ENCODE measurements at regions not wholly inside any gene's neighbourhood (a gene's known extent, or its start where the extent isn't known, plus 50 kb on each side); places are given as distances from the start of the nearest gene placed in this dataset.

DNA sequence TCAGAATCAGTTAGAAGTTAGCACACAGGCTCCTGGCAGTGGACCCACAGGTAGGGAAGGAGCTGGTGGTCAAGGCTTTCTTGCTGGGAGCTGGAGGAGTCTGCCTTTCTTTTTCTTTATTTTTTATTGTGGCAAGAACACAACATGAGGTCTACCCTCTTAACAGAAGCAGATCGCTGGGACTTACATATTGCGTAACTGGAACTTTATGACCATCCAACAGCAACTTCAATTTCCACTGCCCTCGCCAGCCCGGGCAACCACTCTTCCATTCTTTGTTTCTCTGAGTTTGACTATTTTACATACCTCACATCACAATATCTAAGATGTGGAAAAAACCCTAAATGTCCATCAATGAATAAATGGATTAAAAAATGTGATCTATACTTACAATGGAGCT, 147.8 kb upstream of the AJAP1 start:
- BruUV-seq (replicated peaks) = no TSS peak

GRCh38 chr1:4509206-4509605, 145.2 kb upstream of the AJAP1 start:
- TF ChIP-seq CTCF (IDR thresholded peaks at IDR 0.05; ENCODE audit: unreplicated experiment) = no peak
- no peaks in the 10 kb centered on the region for H3K36me3 Mint-ChIP-seq (ENCODE audit: insufficient read depth, unreplicated experiment)
- ChIA-PET POLR2A (no interaction called here), CTCF (interaction anchor here (0.5 to 0.6 kb wide), 3 partner anchors 36 to 994 kb away, joined by 3 to 4 read pairs (median 3); no protein-coding TSS in a partner anchor)
- no peaks in the 10 kb centered on the region for H3K27me3 Mint-ChIP-seq (ENCODE audit: insufficient read depth, unreplicated experiment)
- no peak overlapping the region for H3K27ac Mint-ChIP-seq (ENCODE audit: low read depth, unreplicated experiment)
- peaks cover 23% of the 10 kb centered on the region for H3K9me3 Mint-ChIP-seq (ENCODE audit: unreplicated experiment)
- DNase-seq (ENCODE audit: unreplicated experiment) = no peak
- no peaks in the 10 kb centered on the region for H3K4me1 Mint-ChIP-seq (ENCODE audit: insufficient read depth, unreplicated experiment)
- no TSS peak for BruUV-seq (replicated peaks)
- H3K4me3 Mint-ChIP-seq (ENCODE audit: unreplicated experiment) = no peak overlapping the region
- intact Hi-C loops (cut with micrococcal nuclease) = no loop called here

More for the DNA sequence above, 147.8 kb upstream of the AJAP1 start:
- Mint-ChIP-seq H3K4me3 (ENCODE audit: unreplicated experiment) (no peak overlapping the region), H3K27me3 (ENCODE audit: insufficient read depth, unreplicated experiment) (no peaks in the 10 kb centered on the region), H3K36me3 (ENCODE audit: insufficient read depth, unreplicated experiment) (no peaks in the 10 kb centered on the region), H3K27ac (ENCODE audit: low read depth, unreplicated experiment) (no peak overlapping the region), H3K9me3 (ENCODE audit: unreplicated experiment) (peaks cover 40% of the 10 kb centered on the region), H3K4me1 (ENCODE audit: insufficient read depth, unreplicated experiment) (no peaks in the 10 kb centered on the region)
- CTCF ChIA-PET = interaction anchor here (1.2 kb wide), 1 partner anchor 19 kb away, joined by 3 read pairs; no protein-coding TSS in a partner anchor
- intact Hi-C loops (cut with micrococcal nuclease) = no loop called here
- DNase-seq (ENCODE audit: unreplicated experiment) = no peak
- POLR2A ChIA-PET = no interaction called here
- TF ChIP-seq CTCF (IDR thresholded peaks at IDR 0.05; ENCODE audit: unreplicated experiment) = no peak

GRCh38 chr1:4510276-4510691, 144.1 kb upstream of the AJAP1 start:
- no peak overlapping the region for H3K27ac Mint-ChIP-seq (ENCODE audit: low read depth, unreplicated experiment)
- intact Hi-C loops (cut with micrococcal nuclease) = no loop called here
- TF ChIP-seq CTCF (IDR thresholded peaks at IDR 0.05; ENCODE audit: unreplicated experiment) = no peak
- no TSS peak for BruUV-seq (replicated peaks)
- no peaks in the 10 kb centered on the region for H3K36me3 Mint-ChIP-seq (ENCODE audit: insufficient read depth, unreplicated experiment)
- no peaks in the 10 kb centered on the region for H3K4me1 Mint-ChIP-seq (ENCODE audit: insufficient read depth, unreplicated experiment)
- ChIA-PET CTCF (no interaction called here), POLR2A (interaction anchor here (0.5 kb wide), 1 partner anchor 103 kb away, joined by 4 read pairs; no protein-coding TSS in a partner anchor)
- H3K27me3 Mint-ChIP-seq (ENCODE audit: insufficient read depth, unreplicated experiment) = no peaks in the 10 kb centered on the region
- H3K4me3 Mint-ChIP-seq (ENCODE audit: unreplicated experiment) = no peak overlapping the region
- peaks cover 29% of the 10 kb centered on the region for H3K9me3 Mint-ChIP-seq (ENCODE audit: unreplicated experiment)
- DNase-seq (ENCODE audit: unreplicated experiment) = no peak

- no peak overlapping the region for H3K27ac Mint-ChIP-seq (ENCODE audit: low read depth, unreplicated experiment)
- BruUV-seq (replicated peaks) = no TSS peak
- intact Hi-C loops (cut with micrococcal nuclease) = no loop called here
- ChIA-PET CTCF (interaction anchor here (0.6 kb wide), 1 partner anchor 506 kb away, joined by 3 read pairs; no protein-coding TSS in a partner anchor), POLR2A (interaction anchor here (0.6 kb wide), 1 partner anchor 13 kb away, joined by 4 read pairs; no protein-coding TSS in a partner anchor)
- H3K27me3 Mint-ChIP-seq (ENCODE audit: insufficient read depth, unreplicated experiment) = no peaks in the 10 kb centered on the region
- no peaks in the 10 kb centered on the region for H3K36me3 Mint-ChIP-seq (ENCODE audit: insufficient read depth, unreplicated experiment)
- no peak for DNase-seq (ENCODE audit: unreplicated experiment)
- no peaks in the 10 kb centered on the region for H3K4me1 Mint-ChIP-seq (ENCODE audit: insufficient read depth, unreplicated experiment)
- peaks cover 29% of the 10 kb centered on the region for H3K9me3 Mint-ChIP-seq (ENCODE audit: unreplicated experiment)
- TF ChIP-seq CTCF (IDR thresholded peaks at IDR 0.05; ENCODE audit: unreplicated experiment) = no peak
- no peak overlapping the region for H3K4me3 Mint-ChIP-seq (ENCODE audit: unreplicated experiment)
These were observed 143.0 kb upstream of the AJAP1 start for GRCh38 chr1:4511374-4511773.

All from MCF 10A (cell line).